ENCODE measurements at regions not wholly inside any gene's neighbourhood (a gene's known extent, or its start where the extent isn't known, plus 50 kb on each side); places are given as distances from the start of the nearest gene placed in this dataset.

DNA sequence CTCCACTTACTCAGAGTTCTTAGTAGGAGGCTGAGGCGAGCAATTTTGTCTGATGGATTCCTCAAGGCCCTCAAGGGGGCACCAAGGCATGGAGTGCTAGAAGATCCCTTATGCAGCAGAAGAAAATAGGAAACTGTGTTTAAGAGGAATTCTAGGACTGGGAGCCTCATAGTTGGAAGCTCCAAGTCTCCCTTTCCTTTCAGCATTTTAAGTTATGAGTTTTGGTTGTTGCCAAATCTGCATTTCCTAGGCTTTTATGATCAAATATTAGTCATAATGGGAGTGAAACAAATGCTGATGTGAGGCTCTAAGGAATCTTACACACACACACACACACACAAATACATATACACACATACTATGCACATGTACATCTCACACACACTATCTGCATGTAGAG is 714.0 kb downstream of the UTRN start:
- no peak overlapping the region for H3K23ac ChIP-seq (ENCODE audit: insufficient read length, low read depth, low read length)
- no peaks in the 10 kb centered on the region for H3K79me1 ChIP-seq (ENCODE audit: insufficient read depth, low read depth, low read length, poor library complexity, severe bottlenecking)
- H2BK20ac ChIP-seq (ENCODE audit: low read depth, low read length, poor library complexity, severe bottlenecking), result no peak overlapping the region
- DNase-seq, result no peak
- Mint-ChIP-seq H3K36me3 (ENCODE audit: insufficient read depth in 1 of 3, low read depth in 3 of 3) (no peaks in the 10 kb centered on the region; a peak in 1 of 7 replicates), H3K4me3 (no peak overlapping the region), H3K9me3 (0 out of 5 replicates have a peak, but pooled peaks cover 0 to 2% of the 10 kb centered on the region in 2 experiments), H3K27ac (no peak overlapping the region), H3K27me3 (ENCODE audit: low read depth) (no peaks in the 10 kb centered on the region; the same call in 1 of the 2 replicates), H3K4me1 (peaks cover under 1% of the 10 kb centered on the region in 2 experiments; a peak in 2 of 4 replicates)
- no peak overlapping the region for H2AFZ ChIP-seq (ENCODE audit: low read length)
- H3K18ac ChIP-seq (ENCODE audit: insufficient read length, low read depth, low read length), result no peak overlapping the region
- no peak overlapping the region for H3K4me2 ChIP-seq (ENCODE audit: insufficient read depth, insufficient read length, low read length)
- H3K27ac ChIP-seq (ENCODE audit: insufficient read length, low read depth, low read length), result no peak overlapping the region
- H3K56ac ChIP-seq (ENCODE audit: insufficient read length, low read depth, low read length), result no peak overlapping the region
- H4K5ac ChIP-seq (ENCODE audit: insufficient read length, low read depth, low read length), result no peak overlapping the region
- no peaks in the 10 kb centered on the region for H3K27me3 ChIP-seq (ENCODE audit: insufficient read depth, low read length)
- no peak overlapping the region for H3K4ac ChIP-seq (ENCODE audit: low read depth, low read length)
- TF ChIP-seq, protein P1, sequence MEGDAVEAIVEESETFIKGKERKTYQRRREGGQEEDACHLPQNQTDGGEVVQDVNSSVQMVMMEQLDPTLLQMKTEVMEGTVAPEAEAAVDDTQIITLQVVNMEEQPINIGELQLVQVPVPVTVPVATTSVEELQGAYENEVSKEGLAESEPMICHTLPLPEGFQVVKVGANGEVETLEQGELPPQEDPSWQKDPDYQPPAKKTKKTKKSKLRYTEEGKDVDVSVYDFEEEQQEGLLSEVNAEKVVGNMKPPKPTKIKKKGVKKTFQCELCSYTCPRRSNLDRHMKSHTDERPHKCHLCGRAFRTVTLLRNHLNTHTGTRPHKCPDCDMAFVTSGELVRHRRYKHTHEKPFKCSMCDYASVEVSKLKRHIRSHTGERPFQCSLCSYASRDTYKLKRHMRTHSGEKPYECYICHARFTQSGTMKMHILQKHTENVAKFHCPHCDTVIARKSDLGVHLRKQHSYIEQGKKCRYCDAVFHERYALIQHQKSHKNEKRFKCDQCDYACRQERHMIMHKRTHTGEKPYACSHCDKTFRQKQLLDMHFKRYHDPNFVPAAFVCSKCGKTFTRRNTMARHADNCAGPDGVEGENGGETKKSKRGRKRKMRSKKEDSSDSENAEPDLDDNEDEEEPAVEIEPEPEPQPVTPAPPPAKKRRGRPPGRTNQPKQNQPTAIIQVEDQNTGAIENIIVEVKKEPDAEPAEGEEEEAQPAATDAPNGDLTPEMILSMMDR (conservative IDR thresholded peaks at IDR 0.05), result no peak; the same call in 2 of the 3 replicates
- H4K8ac ChIP-seq (replicated peaks; ENCODE audit: insufficient read length, low read depth, low read length), result no peak overlapping the region
- H2BK120ac ChIP-seq (ENCODE audit: low read depth, low read length, poor library complexity, severe bottlenecking), result no peak overlapping the region
- H2BK5ac ChIP-seq (ENCODE audit: insufficient read length, low read length), result no peak overlapping the region
- H3K4me1 ChIP-seq (ENCODE audit: insufficient read depth, low read length), result no peaks in the 10 kb centered on the region
- H3K79me2 ChIP-seq (ENCODE audit: insufficient read depth, low read length), result no peaks in the 10 kb centered on the region
- no peak overlapping the region for H3K9ac ChIP-seq (ENCODE audit: extremely low read depth, insufficient read length, low read length)
- no peaks in the 10 kb centered on the region for H3K9me3 ChIP-seq (ENCODE audit: control insufficient read depth, low read depth, low read length)
- no CpG with 5 or more reads among the region's 1 CpG for WGBS (ENCODE audit: extremely low coverage, insufficient read length, low lambda C conversion rate)
- no peak overlapping the region for H2BK12ac ChIP-seq (ENCODE audit: insufficient read length, low read depth, low read length)
- no peak overlapping the region for H4K91ac ChIP-seq (ENCODE audit: insufficient read length, low read depth, low read length)
- no peak overlapping the region for H3K14ac ChIP-seq (ENCODE audit: insufficient read depth, low read length)
- no peak overlapping the region for H2BK15ac ChIP-seq (ENCODE audit: low read depth, low read length)
- H4K20me1 ChIP-seq (ENCODE audit: control insufficient read depth, insufficient read depth, insufficient read length), result no peaks in the 10 kb centered on the region
- H2AK5ac ChIP-seq (ENCODE audit: insufficient read length, low read length), result no peak overlapping the region
- H3K23me2 ChIP-seq (ENCODE audit: insufficient read length, low read depth, low read length, poor library complexity, severe bottlenecking), result no peaks in the 10 kb centered on the region
- H3T11ph ChIP-seq (ENCODE audit: low read length), result no peak overlapping the region

All from H9 (cell line).